OCI-LY7 (cell line): ENCODE measurements at regions not wholly inside any gene's neighbourhood (a gene's known extent, or its start where the extent isn't known, plus 50 kb on each side); places are given as distances from the start of the nearest gene placed in this dataset.

Source experiments
- BruUV-seq: library from RNA; stranded (reverse); fragments of 400-500 nt; replicated peaks from 2 replicates; lab custom pipeline; 2021; lab: Mats Ljungman, UMichigan
- CTCF ChIA-PET: fragments of 300-600 bp; sonication (Branson Sonifier 250); formaldehyde crosslinking; loops from one replicate; lab custom pipeline; 2022; ENCODE audit warnings: antibody characterized with exemption; ENCODE audit not compliant: unreplicated experiment; lab: Charles Lee
- POLR2A ChIA-PET: fragments of 300-600 bp; sonication (Branson Sonifier 250); formaldehyde crosslinking; loops from one replicate; lab custom pipeline; 2022; ENCODE audit warnings: antibody characterized with exemption; lab: Charles Lee
- DNase-seq: peaks from one replicate; pipeline ENCODE4 v3.0.0-alpha.2; 2015; ENCODE audit warnings: low spot score
- H2AFZ ChIP-seq: fragments of 200-600 bp; sonication (generic), shearing (Covaris generic); 2 replicates; pipeline ENCODE4 v1.6.1; 2014; ENCODE audit warnings: mild to moderate bottlenecking, antibody characterized with exemption, low read length, moderate library complexity
- H3K27ac ChIP-seq: fragments of 200-600 bp; sonication (generic); 2 replicates; pipeline ENCODE4 v1.5.1; 2014; ENCODE audit warnings: mixed run types, low read depth, mild to moderate bottlenecking, moderate library complexity, low read length, inconsistent platforms; ENCODE audit not compliant: poor library complexity, severe bottlenecking
- H3K36me3 ChIP-seq: fragments of 200-600 bp; sonication (generic); 2 replicates; pipeline ENCODE4 v1.6.1; 2014; ENCODE audit warnings: mild to moderate bottlenecking, antibody characterized with exemption, low read length, moderate library complexity, mixed read lengths; ENCODE audit not compliant: insufficient read depth
- H3K4me1 ChIP-seq: fragments of 200-600 bp; sonication (generic); 2 replicates; pipeline ENCODE4 v1.5.1; 2014; ENCODE audit warnings: mild to moderate bottlenecking, low read length; ENCODE audit not compliant: insufficient read depth, poor library complexity, severe bottlenecking
- H3K4me2 ChIP-seq: fragments of 200-600 bp; sonication (generic); 2 replicates; pipeline ENCODE4 v1.6.1; 2014; ENCODE audit warnings: mild to moderate bottlenecking, low read length
- H3K4me3 ChIP-seq: fragments of 200-600 bp; sonication (generic); 2 replicates; pipeline ENCODE4 v1.5.1; 2014; ENCODE audit warnings: mild to moderate bottlenecking, low read depth, low read length; ENCODE audit not compliant: poor library complexity, severe bottlenecking
- H3K79me2 ChIP-seq: fragments of 200-600 bp; sonication (generic); 2 replicates; pipeline ENCODE4 v1.6.1; 2016; ENCODE audit warnings: low read depth, mild to moderate bottlenecking, low read length, moderate library complexity, mixed read lengths; ENCODE audit not compliant: insufficient read depth
- H3K9me2 ChIP-seq: fragments of 200-600 bp; sonication (generic); 2 replicates; pipeline ENCODE4 v1.6.1; 2016; ENCODE audit warnings: mild to moderate bottlenecking, low read length, mixed read lengths; ENCODE audit not compliant: insufficient read depth
- H3K9me3 ChIP-seq: fragments of 200-600 bp; sonication (generic); 2 replicates; pipeline ENCODE4 v1.6.1; 2014; ENCODE audit warnings: mild to moderate bottlenecking, mixed run types, low read length, mixed read lengths
- H4K20me1 ChIP-seq: fragments of 200-600 bp; sonication (generic); 2 replicates; pipeline ENCODE4 v1.6.1; 2014; ENCODE audit warnings: mild to moderate bottlenecking, antibody characterized with exemption, low read length, moderate library complexity, mixed read lengths; ENCODE audit not compliant: insufficient read depth
- CTCF ChIP-seq: fragments of 200-600 bp; sonication (generic); conservative IDR thresholded peaks from 2 replicates; pipeline ENCODE4 v1.5.1; 2014; ENCODE audit warnings: mild to moderate bottlenecking, antibody characterized with exemption, low read length, moderate library complexity, mixed read lengths
- EZH2phosphoT487 ChIP-seq: fragments of 200-600 bp; sonication (generic); IDR thresholded peaks from 2 replicates; pipeline ENCODE4 v1.6.1; 2018; ENCODE audit warnings: low read depth, borderline replicate concordance, mild to moderate bottlenecking, mixed run types, antibody characterized with exemption, low read length, moderate library complexity, mixed read lengths
- intact Hi-C: fragments of 100-400 bp; cut with micrococcal nuclease; formaldehyde crosslinking; loops from one replicate; pipeline ENCODE4 v1.10.0; 2022; ENCODE audit not compliant: unreplicated experiment

- Histone ChIP-seq H3K4me2 (no peak overlapping the region), H3K9me2 (no peaks in the 10 kb centered on the region), H3K4me1 (no peaks in the 10 kb centered on the region), H3K4me3 (no peak overlapping the region), H3K27ac (no peak overlapping the region), H3K9me3 (no peaks in the 10 kb centered on the region), H4K20me1 (no peaks in the 10 kb centered on the region), H3K36me3 (no peaks in the 10 kb centered on the region), H3K79me2 (no peaks in the 10 kb centered on the region), H2AFZ (no peak overlapping the region)
- ChIA-PET POLR2A (no interaction called here), CTCF (no interaction called here)
- BruUV-seq, result no TSS peak
- no peak for TF ChIP-seq CTCF
- TF ChIP-seq EZH2phosphoT487, result no peak
- intact Hi-C loops, result no loop called here
- DNase-seq, result no peak
Observed at GRCh38 chr2:150335596-150335995, 151.9 kb downstream of the RND3 start.

- no peaks in the 10 kb centered on the region for H3K79me2 ChIP-seq
- CTCF ChIA-PET, result no interaction called here
- intact Hi-C loops, result no loop called here
- no peaks in the 10 kb centered on the region for H3K36me3 ChIP-seq
- no peaks in the 10 kb centered on the region for H3K9me3 ChIP-seq
- H2AFZ ChIP-seq, result no peak overlapping the region
- H3K4me1 ChIP-seq, result no peaks in the 10 kb centered on the region
- no TSS peak for BruUV-seq
- H3K27ac ChIP-seq, result no peak overlapping the region
- no peaks in the 10 kb centered on the region for H3K9me2 ChIP-seq
- DNase-seq, result no peak
- POLR2A ChIA-PET, result interaction anchor here (0.6 kb wide), 1 partner anchor 388 kb away, joined by 4 read pairs; no protein-coding TSS in a partner anchor
- H4K20me1 ChIP-seq, result no peaks in the 10 kb centered on the region
- H3K4me3 ChIP-seq, result no peak overlapping the region
- TF ChIP-seq CTCF (no peak), EZH2phosphoT487 (no peak)
- H3K4me2 ChIP-seq, result no peak overlapping the region
Observed at GRCh38 chr2:150332383-150332782, 155.1 kb downstream of the RND3 start.

DNA sequence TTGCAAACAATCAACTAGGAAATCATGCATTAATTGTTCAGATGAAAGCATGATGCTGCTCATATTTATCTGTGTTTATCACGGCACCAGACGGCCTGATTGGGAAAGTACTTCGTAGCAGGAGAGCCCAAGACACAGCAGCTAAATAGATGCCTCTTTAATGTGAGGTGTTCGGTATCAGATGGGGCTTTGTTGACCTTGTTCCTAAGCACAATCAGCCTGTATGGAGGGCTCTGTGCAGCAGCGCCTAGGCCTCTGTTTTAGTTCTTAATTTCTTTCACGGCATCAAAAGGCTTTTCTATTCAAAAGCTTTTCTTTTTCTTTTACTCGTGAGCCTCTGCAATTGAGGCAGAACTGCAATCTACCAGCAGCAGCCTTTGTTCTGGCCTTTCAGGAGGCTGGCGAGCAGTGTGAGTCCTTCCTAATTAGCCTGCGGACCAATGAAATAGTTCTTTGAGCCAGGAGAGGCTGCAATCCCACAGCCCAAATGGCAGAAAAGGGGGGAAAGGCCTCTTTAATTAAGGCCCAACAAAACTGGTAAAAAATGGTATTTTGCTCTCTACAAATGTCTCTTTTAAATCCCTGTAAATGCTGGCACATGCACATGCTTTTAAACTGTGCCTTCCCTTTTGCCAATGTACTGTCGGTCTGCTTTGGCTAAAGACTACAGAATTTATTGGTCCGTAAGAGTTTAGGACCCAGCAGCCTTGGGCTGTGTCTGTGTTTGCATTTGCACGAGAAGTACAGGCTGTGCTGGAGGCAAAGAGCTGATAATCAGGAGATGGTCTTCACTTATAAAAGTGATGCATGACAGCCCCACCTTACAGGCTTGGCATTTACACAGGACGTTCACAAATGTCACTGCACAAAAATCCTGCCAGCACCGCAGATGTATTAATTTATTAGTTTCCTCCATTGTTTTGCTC, 159.6 kb downstream of the RND3 start:
- Histone ChIP-seq H3K9me3 (no peaks in the 10 kb centered on the region), H2AFZ (no peak overlapping the region), H3K36me3 (no peaks in the 10 kb centered on the region), H3K9me2 (no peaks in the 10 kb centered on the region), H3K4me3 (no peak overlapping the region), H3K79me2 (no peaks in the 10 kb centered on the region), H3K4me1 (no peaks in the 10 kb centered on the region), H4K20me1 (no peaks in the 10 kb centered on the region), H3K27ac (no peak overlapping the region), H3K4me2 (no peak overlapping the region)
- TF ChIP-seq CTCF (no peak), EZH2phosphoT487 (no peak)
- CTCF ChIA-PET, result no interaction called here
- intact Hi-C loops, result no loop called here
- no TSS peak for BruUV-seq
- DNase-seq, result no peak
- POLR2A ChIA-PET, result no interaction called here
